Skeletal muscle tissue (tissue), 3 donors: ENCODE measurements at regions not wholly inside any gene's neighbourhood (a gene's known extent, or its start where the extent isn't known, plus 50 kb on each side); places are given as distances from the start of the nearest gene placed in this dataset.

ENCODE experiments used
- H3K27ac ChIP-seq: one replicate; pipeline ENCODE4 v1.7.0; 2013; ENCODE audit warnings: mild to moderate bottlenecking, low read depth, low read length, inconsistent platforms
- H3K27me3 ChIP-seq, 3 donors: one replicate each; pipeline ENCODE4 v1.7.0; 2013; ENCODE audit warnings: low read length in 3 of 3; ENCODE audit not compliant: control insufficient read depth in 3 of 3, insufficient read depth in 3 of 3
- H3K36me3 ChIP-seq, 3 donors: one replicate each; pipeline ENCODE4 v1.7.0; 2013; ENCODE audit warnings: low read length in 3 of 3; ENCODE audit not compliant: control insufficient read depth in 3 of 3, insufficient read depth in 3 of 3
- H3K4me1 ChIP-seq, 3 donors: one replicate each; pipeline ENCODE4 v1.7.0; 2013; ENCODE audit warnings: low read length in 3 of 3, mild to moderate bottlenecking in 3 of 3; ENCODE audit not compliant: control insufficient read depth in 3 of 3, insufficient read depth in 3 of 3
- H3K4me3 ChIP-seq, 3 donors: one replicate each; pipeline ENCODE4 v1.7.0; 2013; ENCODE audit warnings: low read length in 3 of 3
- H3K9ac ChIP-seq, 3 donors: one replicate each; pipeline ENCODE4 v1.7.0; 2013; ENCODE audit warnings: low read length in 3 of 3, mild to moderate bottlenecking in 3 of 3, moderate library complexity in 2 of 3, low read depth in 1 of 3
- H3K9me3 ChIP-seq, 3 donors: one replicate each; pipeline ENCODE4 v1.7.0; 2013; ENCODE audit warnings: low read length in 3 of 3; ENCODE audit not compliant: control insufficient read depth in 3 of 3
- donor health status: Osteomylitis.

DNA sequence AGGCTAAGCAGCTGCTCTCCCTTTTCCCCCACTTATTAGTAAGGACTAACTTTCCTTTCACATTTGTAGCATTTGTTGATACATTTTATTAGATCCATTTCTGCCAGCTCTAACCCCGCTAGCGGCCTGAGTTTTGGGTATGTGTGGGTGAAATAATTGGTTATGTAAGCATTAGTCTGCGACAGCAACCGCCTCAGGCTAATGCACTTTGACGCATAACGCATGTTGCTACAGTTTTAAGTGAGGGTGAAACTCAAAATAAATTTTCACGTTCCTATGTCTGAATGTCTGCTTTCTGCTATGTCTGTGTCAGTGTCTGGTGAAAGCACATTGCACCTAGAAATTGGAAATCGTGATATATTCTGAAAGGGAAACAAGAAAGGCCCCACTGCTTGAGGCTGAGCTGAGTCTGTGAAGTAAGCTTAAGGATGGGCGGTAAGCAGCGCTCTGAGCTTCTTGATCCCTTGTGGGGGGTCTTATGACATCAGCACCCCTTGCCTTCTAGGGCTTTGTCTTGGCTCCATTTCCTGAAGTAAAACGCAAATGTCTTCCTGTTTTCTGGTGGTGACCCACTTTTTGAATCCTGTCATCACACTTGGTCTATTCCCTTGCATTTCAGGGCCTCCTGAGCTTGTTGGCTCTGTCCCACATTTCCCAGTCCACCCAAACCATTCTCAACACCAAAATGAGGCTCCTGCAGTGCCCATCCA, 648.3 kb upstream of the ARGLU1 start:
- no peaks in the 10 kb centered on the region for H3K36me3 ChIP-seq
- H3K27me3 ChIP-seq = no peaks in the 10 kb centered on the region
- no peak overlapping the region for H3K27ac ChIP-seq
- peaks cover 0 to 4% (median 0%) of the 10 kb centered on the region in 3 donors for H3K9me3 ChIP-seq
- H3K4me1 ChIP-seq = no peaks in the 10 kb centered on the region
- no peak overlapping the region for H3K9ac ChIP-seq
- no peak overlapping the region for H3K4me3 ChIP-seq

DNA sequence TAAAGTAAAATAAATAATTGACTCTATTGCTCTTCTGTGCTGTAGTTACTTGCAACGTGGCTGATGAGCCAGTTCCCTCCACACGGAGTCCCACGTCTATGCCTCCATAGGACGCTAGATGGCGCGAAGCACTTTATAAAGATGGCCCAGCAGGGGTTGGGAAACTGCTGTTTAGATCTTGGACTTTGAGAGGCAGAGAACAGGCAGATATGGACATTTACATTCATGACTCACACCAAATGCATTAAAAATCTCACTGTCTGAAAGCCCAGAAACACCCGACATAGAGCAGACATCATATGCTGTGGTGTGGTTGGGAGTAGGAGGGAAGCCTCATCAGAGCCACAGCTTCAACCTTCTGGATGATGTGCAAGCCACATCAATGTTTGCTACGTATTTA, 643.1 kb upstream of the ARGLU1 start:
- Histone ChIP-seq H3K9me3 (no peaks in the 10 kb centered on the region), H3K27me3 (no peaks in the 10 kb centered on the region), H3K9ac (no peak overlapping the region), H3K36me3 (no peaks in the 10 kb centered on the region), H3K27ac (no peak overlapping the region), H3K4me3 (peak overlapping the region in 1 of 3 donors; percentile 34), H3K4me1 (no peaks in the 10 kb centered on the region)

DNA sequence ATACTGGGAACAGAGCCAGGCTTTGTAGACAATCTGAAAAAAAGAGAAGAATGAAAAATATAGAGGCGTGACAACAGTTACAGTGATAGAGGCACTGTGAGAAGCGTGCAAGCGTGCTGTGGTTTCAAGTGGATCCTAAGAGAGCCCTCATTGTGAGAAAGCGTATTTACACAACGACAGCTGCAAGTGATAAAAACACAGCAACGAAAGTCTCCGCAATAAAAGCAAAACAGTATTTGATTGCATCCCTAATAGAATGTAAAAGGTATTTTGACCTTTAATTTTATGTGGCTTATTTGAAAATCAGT, 642.7 kb upstream of the ARGLU1 start:
- no peaks in the 10 kb centered on the region for H3K27me3 ChIP-seq
- H3K9ac ChIP-seq = no peak overlapping the region
- H3K36me3 ChIP-seq = no peaks in the 10 kb centered on the region
- H3K4me3 ChIP-seq = peak overlapping the region in 1 of 3 donors; percentile 34
- H3K4me1 ChIP-seq = no peaks in the 10 kb centered on the region
- no peak overlapping the region for H3K27ac ChIP-seq
- H3K9me3 ChIP-seq = no peaks in the 10 kb centered on the region

DNA sequence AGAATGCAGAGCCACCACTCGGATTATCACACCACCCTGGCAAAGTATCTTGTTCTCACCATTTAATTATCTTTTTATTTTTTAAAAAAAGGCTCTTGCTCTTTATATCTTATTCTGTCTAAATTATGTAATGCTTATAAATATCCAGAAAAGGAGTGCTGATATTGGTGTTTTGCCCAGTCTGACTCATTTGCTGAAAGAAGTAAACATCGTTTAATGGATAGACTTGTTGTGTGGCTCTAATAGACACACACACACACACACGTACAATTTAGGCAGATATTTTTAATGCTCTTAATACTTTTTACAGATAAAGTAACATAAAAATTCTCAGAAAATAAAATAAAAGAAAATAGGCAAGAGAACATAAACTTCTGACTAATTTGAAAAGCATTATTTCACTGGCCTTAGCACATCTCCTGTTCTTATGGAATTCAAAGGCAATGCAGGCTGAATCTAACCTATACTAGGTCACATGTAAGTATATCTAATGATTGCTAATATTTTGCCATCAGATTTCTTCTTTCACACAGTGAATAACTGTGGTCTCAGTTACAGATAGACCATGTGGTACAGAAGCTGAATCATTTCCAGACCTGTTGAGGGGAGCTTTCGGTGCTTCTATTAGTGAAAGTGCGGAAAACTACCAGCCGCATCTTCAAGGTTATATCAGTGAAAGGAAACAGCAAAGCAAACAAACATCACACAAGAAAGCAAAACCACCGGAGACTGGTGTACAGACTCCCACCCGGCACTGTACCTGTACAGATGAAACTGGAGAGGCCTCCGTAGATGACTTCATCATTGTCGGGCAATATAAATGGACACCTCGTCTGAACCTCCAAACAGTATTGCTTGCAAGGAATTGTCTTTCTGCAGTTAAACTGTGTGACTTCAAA, 642.1 kb upstream of the ARGLU1 start:
- H3K4me1 ChIP-seq = no peaks in the 10 kb centered on the region

DNA sequence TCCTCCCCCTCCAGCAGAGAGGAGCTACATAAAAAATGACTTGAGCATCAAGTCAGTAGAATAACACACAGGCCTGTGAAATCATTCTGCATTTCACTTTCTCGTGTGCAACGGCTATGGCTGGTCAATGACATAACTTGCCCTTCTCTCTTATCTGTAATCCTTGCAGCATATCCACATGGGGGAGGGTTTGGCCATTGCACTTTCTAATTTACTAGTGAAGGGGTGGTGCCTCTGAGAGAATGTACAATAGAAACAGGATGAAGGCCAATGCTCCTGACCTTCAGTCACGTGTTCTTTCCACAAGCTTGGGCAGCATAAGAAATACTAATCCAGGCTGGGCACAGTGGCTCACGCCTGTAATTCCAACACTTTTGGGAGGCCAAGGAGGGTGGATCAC, 641.0 kb upstream of the ARGLU1 start:
- Histone ChIP-seq H3K9me3 (no peaks in the 10 kb centered on the region), H3K27ac (no peak overlapping the region), H3K36me3 (no peaks in the 10 kb centered on the region), H3K4me3 (no peak overlapping the region), H3K27me3 (no peaks in the 10 kb centered on the region), H3K4me1 (no peaks in the 10 kb centered on the region), H3K9ac (no peak overlapping the region)

More for the DNA sequence above, 642.1 kb upstream of the ARGLU1 start:
- H3K27ac ChIP-seq = no peak overlapping the region
- no peaks in the 10 kb centered on the region for H3K27me3 ChIP-seq
- H3K4me3 ChIP-seq = peak overlapping the region in 1 of 3 donors; percentile 34
- no peaks in the 10 kb centered on the region for H3K36me3 ChIP-seq
- H3K9ac ChIP-seq = no peak overlapping the region
- H3K9me3 ChIP-seq = no peaks in the 10 kb centered on the region

DNA sequence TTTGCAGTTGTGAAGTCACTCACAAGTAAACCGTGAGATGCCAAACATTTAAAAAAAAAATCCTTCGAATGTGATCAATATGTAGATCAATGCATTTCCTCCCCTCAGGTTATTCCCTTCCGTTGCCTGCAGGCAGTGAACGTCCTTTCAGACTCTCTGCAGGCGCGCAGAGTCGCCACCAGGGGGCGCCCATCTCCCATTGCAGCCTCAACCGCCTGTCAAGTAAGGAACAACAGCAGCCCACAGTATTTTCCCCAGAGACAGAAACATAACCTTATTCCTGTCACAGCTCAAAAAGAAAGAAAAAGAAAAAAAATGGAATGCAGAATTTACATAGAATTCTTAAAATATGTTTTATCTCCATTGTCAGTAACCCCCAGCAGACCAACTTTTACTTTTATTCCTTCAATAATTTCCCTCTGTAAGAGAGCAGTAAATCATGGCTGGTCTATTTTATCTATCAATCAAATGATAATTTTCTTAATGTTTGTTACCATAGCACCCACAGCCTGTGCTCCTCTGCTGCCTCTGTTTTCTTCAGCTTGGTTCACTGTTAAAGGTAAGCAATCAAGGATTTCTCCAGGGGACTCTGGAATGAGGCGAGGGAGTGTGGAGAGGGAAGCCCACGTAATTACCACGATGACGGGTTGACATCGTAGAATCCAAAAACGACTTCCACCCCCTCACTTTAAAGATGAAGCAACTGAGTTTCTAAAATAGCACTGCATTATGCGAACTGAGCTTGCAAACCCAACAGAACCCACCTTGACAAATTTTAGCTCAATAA, 637.6 kb upstream of the ARGLU1 start:
- no peak overlapping the region for H3K27ac ChIP-seq
- H3K36me3 ChIP-seq = no peaks in the 10 kb centered on the region
- H3K9me3 ChIP-seq = no peaks in the 10 kb centered on the region
- no peaks in the 10 kb centered on the region for H3K27me3 ChIP-seq
- no peak overlapping the region for H3K4me3 ChIP-seq
- peaks cover 5 to 6% (median 6%) of the 10 kb centered on the region in 3 donors for H3K4me1 ChIP-seq
- no peak overlapping the region for H3K9ac ChIP-seq

DNA sequence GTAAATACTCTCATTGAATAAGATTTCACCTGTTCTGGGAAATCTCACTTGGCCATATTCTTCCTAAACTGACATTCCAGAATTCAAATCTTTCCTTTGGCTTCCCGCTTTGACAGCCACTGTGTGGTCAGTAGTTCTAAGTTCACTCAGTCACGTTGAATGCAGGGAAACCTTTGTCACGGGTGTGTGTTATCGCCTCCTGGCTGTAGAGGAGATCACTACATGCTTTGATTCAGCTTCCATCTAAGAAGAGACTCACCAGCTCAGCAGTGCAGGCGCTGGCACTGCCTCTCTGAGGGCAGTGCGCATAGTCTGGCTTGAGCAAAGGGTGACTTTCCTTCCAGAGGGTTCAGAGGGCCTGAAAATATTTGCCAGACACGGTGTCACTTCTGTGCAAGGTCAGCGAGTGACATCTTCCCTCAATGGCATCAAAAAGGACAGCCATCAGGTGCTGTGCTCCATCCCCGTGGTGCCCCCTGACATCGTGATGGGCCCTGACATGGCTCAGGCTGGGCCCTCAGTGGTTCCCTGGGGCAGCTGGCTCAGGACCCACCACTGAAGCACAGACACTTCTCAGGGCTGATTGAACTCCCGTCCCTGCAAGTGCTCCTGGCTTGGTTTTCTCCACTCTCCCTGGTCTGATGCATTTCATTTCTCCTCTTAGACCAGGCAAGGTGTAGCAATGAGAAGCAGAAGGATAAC, 635.4 kb upstream of the ARGLU1 start:
- Histone ChIP-seq H3K4me1 (peaks cover 5 to 6% (median 6%) of the 10 kb centered on the region in 3 donors), H3K9ac (no peak overlapping the region), H3K27ac (peak overlapping the region; percentile 47), H3K36me3 (no peaks in the 10 kb centered on the region), H3K27me3 (no peaks in the 10 kb centered on the region), H3K4me3 (no peak overlapping the region), H3K9me3 (no peaks in the 10 kb centered on the region)

DNA sequence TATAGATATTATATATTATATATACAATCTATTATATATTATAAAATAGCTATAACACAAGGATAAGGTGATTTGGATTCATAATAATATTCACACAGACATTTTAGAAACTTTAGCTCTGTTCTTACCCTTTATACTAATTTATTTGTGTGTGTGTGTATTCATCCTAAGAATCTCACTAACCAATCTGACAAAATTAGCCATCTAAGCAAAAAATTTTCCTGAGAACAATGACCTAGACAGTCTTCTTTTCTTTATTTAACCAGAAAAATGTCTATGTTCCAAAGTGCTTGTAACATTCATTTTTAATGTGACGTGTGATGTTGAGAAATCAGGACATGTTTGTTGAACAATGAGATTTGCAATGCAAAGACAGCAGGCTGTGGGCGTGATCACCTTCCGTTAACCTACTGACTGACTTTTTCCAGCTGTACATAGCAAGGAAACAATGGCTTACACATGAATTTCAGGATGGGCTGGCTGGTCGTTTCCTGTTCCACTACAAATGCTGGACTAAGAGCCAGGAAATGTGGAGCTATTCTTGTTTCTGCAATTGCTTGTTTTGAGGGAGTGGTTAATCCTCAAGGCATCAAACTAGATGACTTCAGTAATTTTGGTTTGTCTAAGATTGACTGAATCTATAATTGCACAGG, 634.6 kb upstream of the ARGLU1 start:
- no peaks in the 10 kb centered on the region for H3K36me3 ChIP-seq
- no peaks in the 10 kb centered on the region for H3K9me3 ChIP-seq
- no peak overlapping the region for H3K4me3 ChIP-seq
- no peak overlapping the region for H3K9ac ChIP-seq
- H3K4me1 ChIP-seq = peaks cover 5 to 6% (median 6%) of the 10 kb centered on the region in 3 donors
- H3K27me3 ChIP-seq = no peaks in the 10 kb centered on the region
- H3K27ac ChIP-seq = peak overlapping the region; percentile 47

DNA sequence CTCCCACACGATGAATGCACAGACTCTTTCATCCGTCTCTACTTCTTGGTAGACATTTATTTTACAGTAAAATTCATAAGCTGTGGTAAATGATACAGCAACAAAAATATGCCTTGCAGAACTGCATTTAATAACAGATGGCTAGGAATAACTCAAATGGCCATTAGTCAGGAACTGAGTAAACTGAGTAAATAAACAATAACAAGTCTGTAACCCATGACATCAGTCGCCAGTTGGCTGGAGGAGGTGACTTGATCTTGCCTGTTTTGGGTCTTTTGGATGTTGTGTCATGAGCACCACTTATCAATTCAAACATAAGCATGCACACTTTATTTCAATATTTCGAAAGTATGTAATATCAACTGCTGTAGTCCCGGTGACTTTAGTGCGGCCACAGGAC, 632.6 kb upstream of the ARGLU1 start:
- H3K36me3 ChIP-seq = no peaks in the 10 kb centered on the region
- no peaks in the 10 kb centered on the region for H3K9me3 ChIP-seq
- H3K4me3 ChIP-seq = no peak overlapping the region
- no peak overlapping the region for H3K9ac ChIP-seq
- peaks cover 5 to 6% (median 6%) of the 10 kb centered on the region in 3 donors for H3K4me1 ChIP-seq
- no peaks in the 10 kb centered on the region for H3K27me3 ChIP-seq
- H3K27ac ChIP-seq = no peak overlapping the region
